ENCODE measurements at regions not wholly inside any gene's neighbourhood (a gene's known extent, or its start where the extent isn't known, plus 50 kb on each side); places are given as distances from the start of the nearest gene placed in this dataset.

GRCh38 chr3:162213196-162213595 is 716.6 kb downstream of the OTOL1 start:
- DNase-seq, result no peak

- no peak for DNase-seq
Observed at GRCh38 chr3:162213956-162214355, 717.3 kb downstream of the OTOL1 start.

- no peak for DNase-seq
Observed at GRCh38 chr3:162217647-162218046, 721.0 kb downstream of the OTOL1 start.

- no peak for DNase-seq
Observed at GRCh38 chr3:162218479-162218878, 721.9 kb downstream of the OTOL1 start.

- no peak for DNase-seq
Observed at GRCh38 chr3:162224746-162225145, 728.1 kb downstream of the OTOL1 start.

- no peak for DNase-seq
Observed at GRCh38 chr3:162236949-162237348, 740.3 kb downstream of the OTOL1 start.

GRCh38 chr3:162250782-162251181 is 754.2 kb downstream of the OTOL1 start:
- DNase-seq, result no peak

- DNase-seq, result no peak
Observed at GRCh38 chr3:162262129-162262528, 765.5 kb downstream of the OTOL1 start.

- DNase-seq, result no peak
Observed at GRCh38 chr3:162263596-162263995, 767.0 kb downstream of the OTOL1 start.

- DNase-seq, result no peak
Observed at GRCh38 chr3:162269636-162270458, 773.2 kb downstream of the OTOL1 start.

GRCh38 chr3:162274070-162274469 is 777.5 kb downstream of the OTOL1 start:
- DNase-seq, result no peak

- no peak for DNase-seq
Observed at GRCh38 chr3:162278834-162279233, 782.2 kb downstream of the OTOL1 start.

GRCh38 chr3:162285259-162285658 is 788.7 kb downstream of the OTOL1 start:
- DNase-seq, result no peak

- DNase-seq, result no peak
Observed at GRCh38 chr3:162287600-162287999, 791.0 kb downstream of the OTOL1 start.

GRCh38 chr3:162292409-162292808 is 795.8 kb downstream of the OTOL1 start:
- DNase-seq, result no peak

- no peak for DNase-seq
Observed at GRCh38 chr3:162295323-162295983, 798.8 kb downstream of the OTOL1 start.

GRCh38 chr3:162302983-162303624 is 806.5 kb downstream of the OTOL1 start:
- DNase-seq, result no peak

- DNase-seq, result no peak
Observed at GRCh38 chr3:162317046-162317445, 820.4 kb downstream of the OTOL1 start.

- DNase-seq, result no peak
Observed at GRCh38 chr3:162328649-162329048, 832.0 kb downstream of the OTOL1 start.

GRCh38 chr3:162329514-162329913 is 832.9 kb downstream of the OTOL1 start:
- no peak for DNase-seq

GRCh38 chr3:162332344-162332743 is 835.7 kb downstream of the OTOL1 start:
- no peak for DNase-seq

- DNase-seq, result no peak
Observed at GRCh38 chr3:162334537-162334936, 837.9 kb downstream of the OTOL1 start.

- no peak for DNase-seq
Observed at GRCh38 chr3:162337630-162338029, 841.0 kb downstream of the OTOL1 start.

- no peak for DNase-seq
Observed at GRCh38 chr3:162338514-162338913, 841.9 kb downstream of the OTOL1 start.
